Stomach smooth muscle (tissue), 2 donors: ENCODE measurements at regions not wholly inside any gene's neighbourhood (a gene's known extent, or its start where the extent isn't known, plus 50 kb on each side); places are given as distances from the start of the nearest gene placed in this dataset.

ENCODE experiments used
- H3K27ac ChIP-seq: one replicate; pipeline ENCODE4 v1.7.0; 2013; ENCODE audit warnings: mild to moderate bottlenecking, low read length, inconsistent platforms
- H3K27me3 ChIP-seq, 2 donors: one replicate each; pipeline ENCODE4 v1.7.0; 2013; ENCODE audit warnings: low read length in 2 of 2; ENCODE audit not compliant: insufficient read depth in 2 of 2, control insufficient read depth in 1 of 2
- H3K36me3 ChIP-seq, 2 donors: one replicate each; pipeline ENCODE4 v1.7.0; 2013; ENCODE audit warnings: low read length in 2 of 2; ENCODE audit not compliant: control insufficient read depth in 2 of 2, insufficient read depth in 2 of 2
- H3K4me1 ChIP-seq: one replicate; pipeline ENCODE4 v1.7.0; 2013; ENCODE audit warnings: low read length; ENCODE audit not compliant: control insufficient read depth, insufficient read depth
- H3K4me3 ChIP-seq, 2 donors: one replicate each; pipeline ENCODE4 v1.7.0; 2013; ENCODE audit warnings: low read length in 2 of 2
- H3K9ac ChIP-seq, 2 donors: one replicate each; pipeline ENCODE4 v1.7.0; 2013; ENCODE audit warnings: low read length in 2 of 2, mild to moderate bottlenecking in 1 of 2
- H3K9me3 ChIP-seq, 2 donors: one replicate each; pipeline ENCODE4 v1.7.0; 2013; ENCODE audit warnings: low read length in 2 of 2; ENCODE audit not compliant: control insufficient read depth in 2 of 2
- donor health status: healthy.
- donor health status: Pancreatic carcinoma.

- Histone ChIP-seq H3K27ac (no peak overlapping the region), H3K36me3 (no peaks in the 10 kb centered on the region), H3K27me3 (no peaks in the 10 kb centered on the region)
Observed at GRCh38 chr7:42812779-42813178, 99.1 kb downstream of the C7orf25 start.

GRCh38 chr7:42805601-42806000 is 106.3 kb downstream of the C7orf25 start:
- Histone ChIP-seq H3K27ac (no peak overlapping the region), H3K9ac (no peak overlapping the region), H3K4me1 (no peaks in the 10 kb centered on the region), H3K27me3 (no peaks in the 10 kb centered on the region), H3K36me3 (no peaks in the 10 kb centered on the region), H3K9me3 (peaks cover 3 to 4% of the 10 kb centered on the region in 2 donors), H3K4me3 (no peak overlapping the region)

More at GRCh38 chr7:42812779-42813178, 99.1 kb downstream of the C7orf25 start:
- no peak overlapping the region for H3K4me3 ChIP-seq
- H3K9me3 ChIP-seq = no peaks in the 10 kb centered on the region
- H3K4me1 ChIP-seq = no peaks in the 10 kb centered on the region
- no peak overlapping the region for H3K9ac ChIP-seq

GRCh38 chr7:42794673-42795072 is 117.2 kb downstream of the C7orf25 start:
- Histone ChIP-seq H3K36me3 (no peaks in the 10 kb centered on the region), H3K9me3 (no peaks in the 10 kb centered on the region), H3K4me1 (peaks cover 4% of the 10 kb centered on the region), H3K27ac (no peak overlapping the region), H3K27me3 (no peaks in the 10 kb centered on the region), H3K4me3 (no peak overlapping the region), H3K9ac (no peak overlapping the region)

- Histone ChIP-seq H3K36me3 (no peaks in the 10 kb centered on the region), H3K4me3 (no peak overlapping the region), H3K9ac (no peak overlapping the region), H3K4me1 (peaks cover 4% of the 10 kb centered on the region), H3K27ac (no peak overlapping the region), H3K27me3 (no peaks in the 10 kb centered on the region), H3K9me3 (no peaks in the 10 kb centered on the region)
Observed at GRCh38 chr7:42792841-42793240, 119.0 kb downstream of the C7orf25 start.

- Histone ChIP-seq H3K27ac (no peak overlapping the region), H3K36me3 (no peaks in the 10 kb centered on the region), H3K4me3 (no peak overlapping the region), H3K9ac (no peak overlapping the region), H3K9me3 (no peaks in the 10 kb centered on the region), H3K27me3 (no peaks in the 10 kb centered on the region), H3K4me1 (peaks cover 4% of the 10 kb centered on the region)
Observed at GRCh38 chr7:42790196-42790595, 121.7 kb downstream of the C7orf25 start.

GRCh38 chr7:42774436-42774835 is 137.4 kb downstream of the C7orf25 start:
- H3K9ac ChIP-seq = no peak overlapping the region
- no peak overlapping the region for H3K4me3 ChIP-seq
- H3K27ac ChIP-seq = no peak overlapping the region
- H3K4me1 ChIP-seq = no peaks in the 10 kb centered on the region
- H3K27me3 ChIP-seq = no peaks in the 10 kb centered on the region
- H3K36me3 ChIP-seq = no peaks in the 10 kb centered on the region
- H3K9me3 ChIP-seq = no peaks in the 10 kb centered on the region

GRCh38 chr7:42770114-42770513 is 141.8 kb downstream of the C7orf25 start:
- no peak overlapping the region for H3K27ac ChIP-seq
- no peaks in the 10 kb centered on the region for H3K27me3 ChIP-seq
- H3K4me3 ChIP-seq = no peak overlapping the region
- no peaks in the 10 kb centered on the region for H3K36me3 ChIP-seq
- no peaks in the 10 kb centered on the region for H3K4me1 ChIP-seq
- H3K9ac ChIP-seq = no peak overlapping the region
- H3K9me3 ChIP-seq = no peaks in the 10 kb centered on the region

- no peaks in the 10 kb centered on the region for H3K4me1 ChIP-seq
- no peaks in the 10 kb centered on the region for H3K27me3 ChIP-seq
- H3K9ac ChIP-seq = no peak overlapping the region
- no peak overlapping the region for H3K27ac ChIP-seq
- H3K9me3 ChIP-seq = no peaks in the 10 kb centered on the region
- H3K4me3 ChIP-seq = no peak overlapping the region
- H3K36me3 ChIP-seq = no peaks in the 10 kb centered on the region
Observed at GRCh38 chr7:42768045-42768444, 143.8 kb downstream of the C7orf25 start.

GRCh38 chr7:42766782-42767423 is 145.0 kb downstream of the C7orf25 start:
- no peaks in the 10 kb centered on the region for H3K4me1 ChIP-seq
- H3K9ac ChIP-seq = no peak overlapping the region
- H3K9me3 ChIP-seq = no peaks in the 10 kb centered on the region
- no peak overlapping the region for H3K27ac ChIP-seq
- no peak overlapping the region for H3K4me3 ChIP-seq
- H3K36me3 ChIP-seq = no peaks in the 10 kb centered on the region
- no peaks in the 10 kb centered on the region for H3K27me3 ChIP-seq

GRCh38 chr7:42765931-42766330 is 145.9 kb downstream of the C7orf25 start:
- H3K36me3 ChIP-seq = no peaks in the 10 kb centered on the region
- no peak overlapping the region for H3K27ac ChIP-seq
- H3K4me1 ChIP-seq = no peaks in the 10 kb centered on the region
- no peak overlapping the region for H3K4me3 ChIP-seq
- H3K9ac ChIP-seq = no peak overlapping the region
- no peaks in the 10 kb centered on the region for H3K27me3 ChIP-seq
- H3K9me3 ChIP-seq = no peaks in the 10 kb centered on the region

- peaks cover 0 to 2% of the 10 kb centered on the region in 2 donors for H3K9me3 ChIP-seq
- no peak overlapping the region for H3K4me3 ChIP-seq
- H3K4me1 ChIP-seq = no peaks in the 10 kb centered on the region
- H3K27ac ChIP-seq = no peak overlapping the region
- H3K36me3 ChIP-seq = no peaks in the 10 kb centered on the region
- no peaks in the 10 kb centered on the region for H3K27me3 ChIP-seq
- H3K9ac ChIP-seq = no peak overlapping the region
Observed at GRCh38 chr7:42763137-42763551, 148.7 kb downstream of the C7orf25 start.
